ENCODE measurements at regions not wholly inside any gene's neighbourhood (a gene's known extent, or its start where the extent isn't known, plus 50 kb on each side); places are given as distances from the start of the nearest gene placed in this dataset.
"Not testable (repeated sequence)": the region's sequence is repeated elsewhere in the genome, so short reads cannot be mapped to it uniquely, and the experiment has no call there.

DNA sequence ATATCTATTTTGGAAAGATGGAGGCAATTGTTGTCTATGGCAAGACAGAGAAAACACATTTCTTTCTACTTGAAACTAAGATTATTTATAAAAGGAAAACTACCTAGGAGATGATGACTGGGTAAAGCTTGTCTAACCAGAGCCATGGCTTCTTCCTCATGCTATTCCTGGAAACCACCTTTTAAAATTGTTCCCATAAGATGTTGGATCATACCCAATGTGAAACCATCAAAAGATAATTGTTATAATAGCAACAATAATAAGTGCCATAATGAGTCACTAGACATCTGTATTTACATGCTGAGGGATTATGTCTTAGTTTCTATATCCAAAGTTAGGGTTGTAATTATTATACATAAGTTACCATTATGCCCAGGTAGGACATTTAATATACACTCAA, 428.4 kb downstream of the KCNJ2 start:
- Histone ChIP-seq H3K4me3 (no peak overlapping the region), H3K27ac (no peak overlapping the region), H3K4me1 (no peaks in the 10 kb centered on the region), H3K9me3 (no peaks in the 10 kb centered on the region), H3K27me3 (no peaks in the 10 kb centered on the region), H3K36me3 (no peaks in the 10 kb centered on the region)
- DNase-seq: no peak
- no peak for TF ChIP-seq POLR2A (IDR thresholded peaks at IDR 0.05)
- TF ChIP-seq, protein P1, sequence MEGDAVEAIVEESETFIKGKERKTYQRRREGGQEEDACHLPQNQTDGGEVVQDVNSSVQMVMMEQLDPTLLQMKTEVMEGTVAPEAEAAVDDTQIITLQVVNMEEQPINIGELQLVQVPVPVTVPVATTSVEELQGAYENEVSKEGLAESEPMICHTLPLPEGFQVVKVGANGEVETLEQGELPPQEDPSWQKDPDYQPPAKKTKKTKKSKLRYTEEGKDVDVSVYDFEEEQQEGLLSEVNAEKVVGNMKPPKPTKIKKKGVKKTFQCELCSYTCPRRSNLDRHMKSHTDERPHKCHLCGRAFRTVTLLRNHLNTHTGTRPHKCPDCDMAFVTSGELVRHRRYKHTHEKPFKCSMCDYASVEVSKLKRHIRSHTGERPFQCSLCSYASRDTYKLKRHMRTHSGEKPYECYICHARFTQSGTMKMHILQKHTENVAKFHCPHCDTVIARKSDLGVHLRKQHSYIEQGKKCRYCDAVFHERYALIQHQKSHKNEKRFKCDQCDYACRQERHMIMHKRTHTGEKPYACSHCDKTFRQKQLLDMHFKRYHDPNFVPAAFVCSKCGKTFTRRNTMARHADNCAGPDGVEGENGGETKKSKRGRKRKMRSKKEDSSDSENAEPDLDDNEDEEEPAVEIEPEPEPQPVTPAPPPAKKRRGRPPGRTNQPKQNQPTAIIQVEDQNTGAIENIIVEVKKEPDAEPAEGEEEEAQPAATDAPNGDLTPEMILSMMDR (IDR thresholded peaks at IDR 0.05): no peak

DNA sequence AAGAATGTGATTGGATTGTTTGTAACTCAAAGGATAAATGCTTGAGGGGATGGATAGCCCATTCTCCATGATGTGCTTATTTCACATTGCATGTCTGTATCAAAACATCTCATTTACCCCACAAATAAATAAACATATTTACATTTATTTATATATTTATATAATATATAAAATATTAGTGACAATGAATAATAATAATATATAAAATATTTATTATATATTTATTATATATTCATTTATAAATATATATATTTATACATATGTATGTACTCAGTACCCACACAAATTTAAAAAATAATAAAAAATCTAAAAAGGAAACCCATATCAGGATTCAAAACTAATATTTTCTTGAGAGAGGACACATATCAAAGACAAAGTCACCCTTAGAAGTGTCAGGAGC, 429.9 kb downstream of the KCNJ2 start:
- no peak for DNase-seq
- Histone ChIP-seq H3K27ac (no peak overlapping the region), H3K4me3 (no peak overlapping the region), H3K36me3 (no peaks in the 10 kb centered on the region), H3K9me3 (no peaks in the 10 kb centered on the region), H3K4me1 (no peaks in the 10 kb centered on the region), H3K27me3 (no peaks in the 10 kb centered on the region)
- TF ChIP-seq, protein P1 (IDR thresholded peaks at IDR 0.05): no peak
- no peak for TF ChIP-seq POLR2A (IDR thresholded peaks at IDR 0.05)

GRCh38 chr17:70599945-70600344, 430.6 kb downstream of the KCNJ2 start:
- not testable (repeated sequence) for H3K9me3 ChIP-seq, H3K4me1 ChIP-seq, H3K27ac ChIP-seq, DNase-seq, H3K36me3 ChIP-seq, H3K27me3 ChIP-seq, H3K4me3 ChIP-seq

DNA sequence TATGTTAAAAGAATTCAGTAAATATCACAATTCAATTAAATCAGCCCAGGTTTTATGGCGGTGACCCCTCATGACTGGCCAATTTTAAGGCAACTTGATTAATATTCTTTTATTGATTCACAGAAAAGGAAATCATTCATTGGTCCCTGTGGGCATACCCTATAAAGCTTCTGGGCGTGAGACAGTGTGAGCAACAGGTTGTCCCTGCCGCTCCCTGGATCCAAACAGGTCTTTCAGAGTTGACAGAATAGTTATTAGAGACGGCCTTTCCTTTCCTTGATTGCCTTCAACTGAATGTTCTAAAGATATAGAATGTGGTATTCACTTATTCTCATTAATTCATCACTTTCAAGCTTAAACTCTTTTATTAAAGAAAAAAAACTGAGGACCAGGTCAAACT, 433.9 kb downstream of the KCNJ2 start:
- Histone ChIP-seq H3K4me1 (no peaks in the 10 kb centered on the region), H3K27ac (no peak overlapping the region), H3K27me3 (no peaks in the 10 kb centered on the region), H3K4me3 (no peak overlapping the region), H3K9me3 (no peaks in the 10 kb centered on the region), H3K36me3 (no peaks in the 10 kb centered on the region)
- TF ChIP-seq, protein P1 (IDR thresholded peaks at IDR 0.05): no peak
- TF ChIP-seq POLR2A (IDR thresholded peaks at IDR 0.05): no peak
- no peak for DNase-seq

DNA sequence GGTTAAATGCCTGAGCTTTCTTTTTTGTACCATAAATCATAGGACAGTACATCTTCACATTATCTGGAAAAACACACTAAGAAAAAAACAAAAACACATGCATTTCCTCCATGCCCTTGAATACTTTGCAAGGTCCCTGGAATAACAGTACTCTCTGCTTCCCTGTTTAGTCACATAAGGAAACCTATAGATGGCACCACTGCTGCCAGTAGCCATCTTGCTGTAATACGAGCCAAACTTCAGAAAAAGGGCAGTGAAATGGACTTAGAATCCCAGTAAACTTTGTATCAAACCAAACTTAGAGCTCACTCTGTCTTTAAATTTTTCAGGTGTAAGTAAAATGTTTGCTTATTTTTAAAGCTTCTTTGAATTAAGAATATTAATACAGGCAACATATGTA, 435.5 kb downstream of the KCNJ2 start:
- Histone ChIP-seq H3K4me3 (no peak overlapping the region), H3K9me3 (no peaks in the 10 kb centered on the region), H3K4me1 (no peaks in the 10 kb centered on the region), H3K36me3 (no peaks in the 10 kb centered on the region), H3K27ac (no peak overlapping the region), H3K27me3 (no peaks in the 10 kb centered on the region)
- TF ChIP-seq, protein P1 (IDR thresholded peaks at IDR 0.05): no peak
- no peak for TF ChIP-seq POLR2A (IDR thresholded peaks at IDR 0.05)
- no peak for DNase-seq

DNA sequence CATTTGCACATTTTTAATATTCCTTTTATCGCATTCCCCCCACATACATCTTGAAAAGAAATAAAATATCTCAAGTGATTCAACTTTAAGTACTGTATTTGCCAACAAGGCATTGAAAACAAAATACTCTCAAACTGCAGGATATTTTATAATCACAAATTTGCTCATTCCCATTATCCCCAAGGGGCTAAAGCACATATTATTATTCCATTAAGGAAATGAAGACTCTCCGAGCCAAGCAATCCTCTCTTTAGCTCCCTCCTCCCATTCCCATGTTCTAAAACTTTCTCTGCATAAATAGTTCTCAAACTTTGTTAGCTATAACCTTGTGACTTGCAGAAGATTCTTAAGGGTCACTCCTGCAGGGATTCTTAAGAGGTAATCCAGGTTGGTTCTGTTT, 436.8 kb downstream of the KCNJ2 start:
- DNase-seq: no peak
- Histone ChIP-seq H3K27me3 (no peaks in the 10 kb centered on the region), H3K27ac (no peak overlapping the region), H3K4me3 (no peak overlapping the region), H3K4me1 (no peaks in the 10 kb centered on the region), H3K36me3 (no peaks in the 10 kb centered on the region), H3K9me3 (no peaks in the 10 kb centered on the region)
- no peak for TF ChIP-seq POLR2A (IDR thresholded peaks at IDR 0.05)
- TF ChIP-seq, protein P1 (IDR thresholded peaks at IDR 0.05): no peak

All from Peyer's patch (tissue), 4 donors.